SU-DHL-6 (cell line): ENCODE measurements at regions not wholly inside any gene's neighbourhood (a gene's known extent, or its start where the extent isn't known, plus 50 kb on each side); places are given as distances from the start of the nearest gene placed in this dataset.

Experiments
- CTCF ChIP-seq: fragments of 200-600 bp; sonication (generic); IDR thresholded peaks from one replicate; pipeline ENCODE4 v1.5.1; 2017; ENCODE audit warnings: antibody characterized with exemption, mild to moderate bottlenecking, low read length, moderate library complexity; ENCODE audit not compliant: insufficient read depth, poor library complexity, severe bottlenecking
- EZH2phosphoT487 ChIP-seq: fragments of 200-600 bp; sonication (generic), shearing (Covaris generic); conservative IDR thresholded peaks from 2 replicates; pipeline ENCODE4 v1.6.1; 2018; ENCODE audit warnings: mild to moderate bottlenecking, antibody characterized with exemption, low read length, moderate library complexity, mixed read lengths

GRCh38 chr5:147174671-147175265 is 60.1 kb upstream of the STK32A start:
- no peak for TF ChIP-seq CTCF
- TF ChIP-seq EZH2phosphoT487, result no peak
